Transverse colon (tissue), 4 donors: ENCODE measurements at regions not wholly inside any gene's neighbourhood (a gene's known extent, or its start where the extent isn't known, plus 50 kb on each side); places are given as distances from the start of the nearest gene placed in this dataset.

Experiments used
- EP300 ChIP-seq: sonication (generic); formaldehyde crosslinking; IDR thresholded peaks from one replicate; pipeline ENCODE4 v1.6.1; 2017; ENCODE audit warnings: antibody characterized with exemption, low read depth
- POLR2A ChIP-seq: fragments of 450-650 bp; IDR thresholded peaks from one replicate; pipeline ENCODE4 v1.6.1; 2016; ENCODE audit warnings: antibody characterized with exemption, mild to moderate bottlenecking, moderate library complexity
- POLR2AphosphoS5 ChIP-seq, 3 donors: sonication (generic); formaldehyde crosslinking; IDR thresholded peaks; one replicate each; pipeline ENCODE4 v1.6.1; 2016; ENCODE audit warnings: antibody characterized with exemption in 3 of 3
- TF ChIP-seq, protein P1 (sequence below), 5 experiments: fragments of 200-600 bp in 3 of 5; fragments of 450-650 bp in 2 of 5; sonication (generic) in 3 of 5; IDR thresholded peaks; 1 replicate in 2 of 5; 2 replicates in 3 of 5; pipeline ENCODE4 v1.5.1; 2016 to 2017; ENCODE audit warnings: antibody characterized with exemption in 5 of 5, inconsistent platforms in 3 of 5, mild to moderate bottlenecking in 2 of 5, moderate library complexity in 1 of 5

DNA sequence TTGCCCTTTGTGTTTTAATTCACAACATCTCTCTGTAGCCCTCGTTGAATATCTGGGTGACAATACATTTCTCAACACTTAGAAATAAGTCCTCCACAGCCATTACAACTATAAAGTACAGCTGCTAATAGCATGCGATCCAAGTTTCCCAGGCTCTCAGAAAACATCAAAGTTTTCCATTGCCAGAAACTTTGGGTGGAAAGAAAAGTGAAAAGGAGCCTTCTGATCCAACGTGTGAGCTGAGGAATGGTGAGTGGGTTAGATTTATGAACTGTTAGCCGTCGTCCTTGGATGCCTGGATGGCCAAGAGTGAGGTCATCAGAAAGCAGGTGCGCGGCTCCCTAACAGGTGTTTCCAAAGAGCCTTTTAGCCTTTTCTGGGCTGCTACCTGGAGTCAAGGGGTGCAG is 258.0 kb downstream of the PMP22 start:
- TF ChIP-seq, protein P1, sequence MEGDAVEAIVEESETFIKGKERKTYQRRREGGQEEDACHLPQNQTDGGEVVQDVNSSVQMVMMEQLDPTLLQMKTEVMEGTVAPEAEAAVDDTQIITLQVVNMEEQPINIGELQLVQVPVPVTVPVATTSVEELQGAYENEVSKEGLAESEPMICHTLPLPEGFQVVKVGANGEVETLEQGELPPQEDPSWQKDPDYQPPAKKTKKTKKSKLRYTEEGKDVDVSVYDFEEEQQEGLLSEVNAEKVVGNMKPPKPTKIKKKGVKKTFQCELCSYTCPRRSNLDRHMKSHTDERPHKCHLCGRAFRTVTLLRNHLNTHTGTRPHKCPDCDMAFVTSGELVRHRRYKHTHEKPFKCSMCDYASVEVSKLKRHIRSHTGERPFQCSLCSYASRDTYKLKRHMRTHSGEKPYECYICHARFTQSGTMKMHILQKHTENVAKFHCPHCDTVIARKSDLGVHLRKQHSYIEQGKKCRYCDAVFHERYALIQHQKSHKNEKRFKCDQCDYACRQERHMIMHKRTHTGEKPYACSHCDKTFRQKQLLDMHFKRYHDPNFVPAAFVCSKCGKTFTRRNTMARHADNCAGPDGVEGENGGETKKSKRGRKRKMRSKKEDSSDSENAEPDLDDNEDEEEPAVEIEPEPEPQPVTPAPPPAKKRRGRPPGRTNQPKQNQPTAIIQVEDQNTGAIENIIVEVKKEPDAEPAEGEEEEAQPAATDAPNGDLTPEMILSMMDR (IDR thresholded peaks at IDR 0.05): no peak
- no peak for TF ChIP-seq POLR2A
- TF ChIP-seq POLR2AphosphoS5 (IDR thresholded peaks at IDR 0.05): no peak
- TF ChIP-seq EP300: no peak
